HEK293 (cell line): ENCODE measurements at regions not wholly inside any gene's neighbourhood (a gene's known extent, or its start where the extent isn't known, plus 50 kb on each side); places are given as distances from the start of the nearest gene placed in this dataset.

Experiments used
- FEZF1 ChIP-seq: fragments of 450-650 bp; formaldehyde crosslinking; IDR thresholded peaks from 2 replicates; pipeline ENCODE4 v1.5.1; 2016; ENCODE audit warnings: missing biosample characterization, missing genetic modification characterization
- HOXD13 ChIP-seq: sonication (generic); formaldehyde crosslinking; IDR thresholded peaks from 2 replicates; pipeline ENCODE4 v1.8.0; 2022; ENCODE audit warnings: missing genetic modification reagents, borderline replicate concordance
- KLF9 ChIP-seq: fragments of 450-650 bp; formaldehyde crosslinking; IDR thresholded peaks from 2 replicates; pipeline ENCODE4 v1.5.1; 2016; ENCODE audit warnings: missing biosample characterization, missing genetic modification characterization, low read depth
- SALL2 ChIP-seq: fragments of 450-650 bp; formaldehyde crosslinking; IDR thresholded peaks from 2 replicates; pipeline ENCODE4 v1.5.0; 2017; ENCODE audit warnings: missing biosample characterization, mild to moderate bottlenecking, missing genetic modification characterization, borderline replicate concordance
- TSHZ1 ChIP-seq: fragments of 450-650 bp; formaldehyde crosslinking; IDR thresholded peaks from 2 replicates; pipeline ENCODE4 v1.5.1; 2016; ENCODE audit warnings: missing biosample characterization, missing genetic modification characterization, borderline replicate concordance
- YY1 ChIP-seq: fragments of 450-650 bp; formaldehyde crosslinking; IDR thresholded peaks from 2 replicates; pipeline ENCODE4 v1.5.1; 2018; ENCODE audit warnings: missing biosample characterization, missing genetic modification characterization
- ZNF274 ChIP-seq, 2 experiments: fragments of 200-500 bp in 1 of 2; fragments of 450-650 bp in 1 of 2; sonication (Bioruptor generic) in 1 of 2; formaldehyde crosslinking in 1 of 2; IDR thresholded peaks; 2 replicates each; pipeline versions ENCODE4 v1.5.1 to v1.6.1; 2014 to 2016; ENCODE audit warnings: borderline replicate concordance in 1 of 2, inconsistent platforms in 1 of 2, low read length in 1 of 2, missing biosample characterization in 1 of 2, missing genetic modification characterization in 1 of 2
- TF ChIP-seq, protein P1 (sequence below): fragments of 450-650 bp; formaldehyde crosslinking; IDR thresholded peaks from 2 replicates; pipeline ENCODE4 v1.5.1; 2016; ENCODE audit warnings: missing biosample characterization, missing genetic modification characterization
- TF ChIP-seq, protein P2 (sequence below): fragments of 450-650 bp; formaldehyde crosslinking; IDR thresholded peaks from 2 replicates; pipeline ENCODE4 v1.5.1; 2016; ENCODE audit warnings: missing biosample characterization, missing genetic modification characterization, low read depth

DNA sequence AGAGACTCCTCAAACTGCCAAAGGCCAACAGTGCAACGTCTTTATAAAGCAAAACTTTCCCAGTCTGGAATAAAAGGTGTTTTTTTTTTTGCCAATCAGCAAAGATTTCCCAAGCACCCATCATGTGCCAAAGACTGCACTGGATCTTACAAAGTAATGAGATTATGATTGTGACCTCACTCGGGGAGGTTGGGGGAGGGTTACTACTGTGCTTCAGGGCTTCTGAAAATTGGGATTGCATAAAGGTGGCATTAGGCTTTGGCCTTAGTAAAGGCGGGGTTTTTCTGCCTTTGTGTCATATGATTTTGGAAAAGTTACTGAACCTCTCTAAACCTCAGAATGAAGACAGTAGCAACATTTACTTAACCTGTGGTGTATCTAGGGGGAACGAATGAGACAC lies 233.8 kb downstream of the DACT1 start:
- TF ChIP-seq, protein P1, sequence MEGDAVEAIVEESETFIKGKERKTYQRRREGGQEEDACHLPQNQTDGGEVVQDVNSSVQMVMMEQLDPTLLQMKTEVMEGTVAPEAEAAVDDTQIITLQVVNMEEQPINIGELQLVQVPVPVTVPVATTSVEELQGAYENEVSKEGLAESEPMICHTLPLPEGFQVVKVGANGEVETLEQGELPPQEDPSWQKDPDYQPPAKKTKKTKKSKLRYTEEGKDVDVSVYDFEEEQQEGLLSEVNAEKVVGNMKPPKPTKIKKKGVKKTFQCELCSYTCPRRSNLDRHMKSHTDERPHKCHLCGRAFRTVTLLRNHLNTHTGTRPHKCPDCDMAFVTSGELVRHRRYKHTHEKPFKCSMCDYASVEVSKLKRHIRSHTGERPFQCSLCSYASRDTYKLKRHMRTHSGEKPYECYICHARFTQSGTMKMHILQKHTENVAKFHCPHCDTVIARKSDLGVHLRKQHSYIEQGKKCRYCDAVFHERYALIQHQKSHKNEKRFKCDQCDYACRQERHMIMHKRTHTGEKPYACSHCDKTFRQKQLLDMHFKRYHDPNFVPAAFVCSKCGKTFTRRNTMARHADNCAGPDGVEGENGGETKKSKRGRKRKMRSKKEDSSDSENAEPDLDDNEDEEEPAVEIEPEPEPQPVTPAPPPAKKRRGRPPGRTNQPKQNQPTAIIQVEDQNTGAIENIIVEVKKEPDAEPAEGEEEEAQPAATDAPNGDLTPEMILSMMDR (tag by site-specific recombination): no peak
- TF ChIP-seq FEZF1 (tag by site-specific recombination): no peak
- no peak for TF ChIP-seq YY1 (tag by site-specific recombination)
- TF ChIP-seq ZNF274 (IDR thresholded peaks at IDR 0.05; ENCODE audit: low read length): no peak
- TF ChIP-seq ZNF274 (tag by site-specific recombination; IDR thresholded peaks at IDR 0.05; ENCODE audit: borderline replicate concordance): no peak
- TF ChIP-seq KLF9 (tag by site-specific recombination): no peak
- TF ChIP-seq TSHZ1 (tag by site-specific recombination): no peak
- TF ChIP-seq HOXD13 (CRISPR knock-in tag): no peak
- no peak for TF ChIP-seq SALL2 (tag by site-specific recombination)
- TF ChIP-seq, protein P2, sequence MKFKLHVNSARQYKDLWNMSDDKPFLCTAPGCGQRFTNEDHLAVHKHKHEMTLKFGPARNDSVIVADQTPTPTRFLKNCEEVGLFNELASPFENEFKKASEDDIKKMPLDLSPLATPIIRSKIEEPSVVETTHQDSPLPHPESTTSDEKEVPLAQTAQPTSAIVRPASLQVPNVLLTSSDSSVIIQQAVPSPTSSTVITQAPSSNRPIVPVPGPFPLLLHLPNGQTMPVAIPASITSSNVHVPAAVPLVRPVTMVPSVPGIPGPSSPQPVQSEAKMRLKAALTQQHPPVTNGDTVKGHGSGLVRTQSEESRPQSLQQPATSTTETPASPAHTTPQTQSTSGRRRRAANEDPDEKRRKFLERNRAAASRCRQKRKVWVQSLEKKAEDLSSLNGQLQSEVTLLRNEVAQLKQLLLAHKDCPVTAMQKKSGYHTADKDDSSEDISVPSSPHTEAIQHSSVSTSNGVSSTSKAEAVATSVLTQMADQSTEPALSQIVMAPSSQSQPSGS (tag by site-specific recombination): no peak
